ENCODE measurements at regions not wholly inside any gene's neighbourhood (a gene's known extent, or its start where the extent isn't known, plus 50 kb on each side); places are given as distances from the start of the nearest gene placed in this dataset.

- Mint-ChIP-seq H3K4me1 (ENCODE audit: low read depth) (peaks cover 1% of the 10 kb centered on the region), H3K27ac (no peak overlapping the region), H3K9me3 (peaks cover 27% of the 10 kb centered on the region), H3K4me3 (no peak overlapping the region), H3K27me3 (ENCODE audit: low read depth) (peaks cover 3% of the 10 kb centered on the region), H3K36me3 (ENCODE audit: low read depth) (peaks cover 23% of the 10 kb centered on the region)
These were observed 170.4 kb downstream of the PTPRC start for GRCh38 chr1:198809247-198809646.

GRCh38 chr1:198811449-198811848 lies 172.6 kb downstream of the PTPRC start:
- H3K4me3 Mint-ChIP-seq, result no peak overlapping the region
- H3K36me3 Mint-ChIP-seq (ENCODE audit: low read depth), result peaks cover 24% of the 10 kb centered on the region
- no peak overlapping the region for H3K27ac Mint-ChIP-seq
- H3K9me3 Mint-ChIP-seq, result peaks cover 36% of the 10 kb centered on the region
- no peaks in the 10 kb centered on the region for H3K4me1 Mint-ChIP-seq (ENCODE audit: low read depth)
- no peaks in the 10 kb centered on the region for H3K27me3 Mint-ChIP-seq (ENCODE audit: low read depth)

GRCh38 chr1:198823626-198824025 lies 184.8 kb downstream of the PTPRC start:
- no peaks in the 10 kb centered on the region for H3K27me3 Mint-ChIP-seq (ENCODE audit: low read depth)
- H3K27ac Mint-ChIP-seq, result no peak overlapping the region
- H3K9me3 Mint-ChIP-seq, result no peaks in the 10 kb centered on the region
- H3K36me3 Mint-ChIP-seq (ENCODE audit: low read depth), result peaks cover 5% of the 10 kb centered on the region
- H3K4me3 Mint-ChIP-seq, result no peak overlapping the region
- H3K4me1 Mint-ChIP-seq (ENCODE audit: low read depth), result peaks cover 2% of the 10 kb centered on the region

DNA sequence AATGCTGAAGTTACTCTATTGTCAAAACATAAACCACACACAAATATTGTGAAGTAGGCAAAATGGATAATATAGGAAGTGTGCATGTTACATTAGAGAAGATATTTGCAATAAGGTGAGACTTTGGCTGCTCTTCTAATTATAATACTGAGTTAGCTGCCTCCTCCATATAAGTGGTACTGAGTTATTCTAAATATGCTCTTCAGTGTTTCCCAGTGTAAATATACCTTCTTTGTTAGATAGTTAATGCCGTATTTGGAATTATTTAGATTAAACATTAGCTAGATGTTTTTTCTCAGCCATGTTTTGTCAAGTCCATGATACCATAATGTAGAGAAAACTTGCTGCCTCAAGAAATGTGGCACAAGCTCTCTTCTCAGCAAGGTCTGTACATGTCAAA lies 186.4 kb downstream of the PTPRC start:
- Mint-ChIP-seq H3K9me3 (no peaks in the 10 kb centered on the region), H3K4me1 (ENCODE audit: low read depth) (peaks cover 7% of the 10 kb centered on the region), H3K4me3 (no peak overlapping the region), H3K27ac (no peak overlapping the region), H3K27me3 (ENCODE audit: low read depth) (no peaks in the 10 kb centered on the region), H3K36me3 (ENCODE audit: low read depth) (peaks cover 3% of the 10 kb centered on the region)

GRCh38 chr1:198829356-198829755 lies 190.5 kb downstream of the PTPRC start:
- Mint-ChIP-seq H3K27me3 (ENCODE audit: low read depth) (no peaks in the 10 kb centered on the region), H3K4me1 (ENCODE audit: low read depth) (peaks cover 12% of the 10 kb centered on the region), H3K9me3 (no peaks in the 10 kb centered on the region), H3K27ac (no peak overlapping the region), H3K36me3 (ENCODE audit: low read depth) (peaks cover 7% of the 10 kb centered on the region), H3K4me3 (no peak overlapping the region)

DNA sequence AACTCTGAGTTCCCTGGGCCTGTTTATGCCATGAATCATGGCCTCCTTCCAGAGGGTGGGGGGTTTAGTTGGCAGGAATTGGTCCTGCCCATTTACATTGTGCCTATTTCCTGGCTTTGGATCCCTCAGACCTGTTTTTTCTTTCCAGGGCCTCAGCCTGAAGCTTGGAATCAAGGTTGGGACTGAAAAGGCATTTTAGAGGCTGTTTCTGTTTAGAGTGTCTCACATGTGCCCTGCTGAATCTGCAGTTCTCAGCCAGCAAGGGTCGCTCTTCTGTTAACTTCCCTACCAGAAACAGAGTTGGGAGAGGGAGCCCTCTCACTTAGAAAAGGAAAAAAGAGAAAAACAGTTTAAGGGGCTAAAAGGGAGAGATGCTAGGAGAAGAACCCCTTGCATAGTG lies 191.1 kb downstream of the PTPRC start:
- H3K27ac Mint-ChIP-seq, result no peak overlapping the region
- no peaks in the 10 kb centered on the region for H3K9me3 Mint-ChIP-seq
- no peak overlapping the region for H3K4me3 Mint-ChIP-seq
- no peaks in the 10 kb centered on the region for H3K27me3 Mint-ChIP-seq (ENCODE audit: low read depth)
- peaks cover 11% of the 10 kb centered on the region for H3K36me3 Mint-ChIP-seq (ENCODE audit: low read depth)
- H3K4me1 Mint-ChIP-seq (ENCODE audit: low read depth), result peaks cover 12% of the 10 kb centered on the region

DNA sequence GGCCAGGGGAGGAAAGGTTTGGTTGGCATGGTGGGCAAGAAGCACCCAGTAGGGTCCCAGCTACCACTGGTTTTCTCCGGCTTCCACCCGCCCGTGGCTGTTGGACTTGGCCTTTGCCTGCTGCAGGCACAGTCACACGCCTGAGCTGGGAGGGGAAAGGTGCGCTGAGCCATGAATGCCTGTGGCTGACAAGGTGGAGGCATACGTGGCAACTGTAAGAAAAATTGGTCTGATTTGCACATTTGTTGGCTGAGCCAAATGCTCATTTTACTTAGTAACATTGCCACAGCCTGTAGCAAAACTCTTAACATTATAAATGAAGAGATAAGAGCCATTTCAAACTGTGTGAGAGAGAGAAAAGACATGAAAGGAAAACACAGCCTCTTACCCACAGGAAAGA lies 191.6 kb downstream of the PTPRC start:
- Mint-ChIP-seq H3K27me3 (ENCODE audit: low read depth) (no peaks in the 10 kb centered on the region), H3K4me3 (no peak overlapping the region)

DNA sequence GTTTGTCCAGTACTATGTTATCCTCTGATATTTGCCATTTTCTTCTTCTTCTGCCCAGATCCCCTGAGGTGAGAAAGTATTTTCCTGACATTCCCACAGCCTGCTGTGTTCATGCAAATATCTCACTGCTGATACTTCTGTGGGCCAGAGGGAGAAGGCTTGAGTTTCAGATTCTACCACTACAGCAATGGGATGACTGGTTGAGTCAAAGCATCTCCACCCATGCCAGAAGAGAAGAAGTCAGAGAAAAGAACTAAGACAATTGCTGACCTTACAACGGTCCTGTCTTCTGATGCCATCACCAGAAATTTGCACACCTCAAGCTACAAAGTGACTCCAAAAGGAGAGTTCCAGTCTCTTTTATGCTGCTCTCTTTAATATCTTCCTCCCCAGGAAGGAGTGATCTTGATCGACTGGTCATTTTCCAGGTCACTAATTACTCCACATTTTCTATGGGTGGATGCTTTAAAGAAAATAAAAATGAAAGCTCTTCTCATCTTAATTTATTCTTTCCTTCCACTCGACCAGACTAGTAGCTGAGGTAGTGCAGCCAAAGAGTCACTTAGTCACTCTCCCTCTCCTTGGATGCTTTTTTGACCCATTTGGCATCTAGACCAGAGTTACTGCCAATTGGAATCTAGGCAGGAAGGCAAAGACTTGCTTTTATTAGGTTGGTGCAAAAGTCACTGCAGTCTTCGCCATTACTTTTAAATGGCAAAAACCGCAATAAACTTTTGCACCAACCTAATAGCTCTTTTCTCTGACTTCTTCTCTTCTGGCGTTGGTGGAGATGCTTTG lies 195.1 kb downstream of the PTPRC start:
- Mint-ChIP-seq H3K4me3 (no peak overlapping the region), H3K9me3 (no peaks in the 10 kb centered on the region), H3K27me3 (ENCODE audit: low read depth) (no peaks in the 10 kb centered on the region), H3K27ac (no peak overlapping the region), H3K4me1 (ENCODE audit: low read depth) (peaks cover 18% of the 10 kb centered on the region), H3K36me3 (ENCODE audit: low read depth) (peaks cover 17% of the 10 kb centered on the region)

More for the DNA sequence above, 191.6 kb downstream of the PTPRC start:
- Mint-ChIP-seq H3K9me3 (no peaks in the 10 kb centered on the region), H3K4me1 (ENCODE audit: low read depth) (peaks cover 12% of the 10 kb centered on the region), H3K36me3 (ENCODE audit: low read depth) (peaks cover 13% of the 10 kb centered on the region), H3K27ac (no peak overlapping the region)

- H3K4me3 Mint-ChIP-seq, result no peak overlapping the region
These were observed 198.6 kb downstream of the PTPRC start for GRCh38 chr1:198837278-198838021.

DNA sequence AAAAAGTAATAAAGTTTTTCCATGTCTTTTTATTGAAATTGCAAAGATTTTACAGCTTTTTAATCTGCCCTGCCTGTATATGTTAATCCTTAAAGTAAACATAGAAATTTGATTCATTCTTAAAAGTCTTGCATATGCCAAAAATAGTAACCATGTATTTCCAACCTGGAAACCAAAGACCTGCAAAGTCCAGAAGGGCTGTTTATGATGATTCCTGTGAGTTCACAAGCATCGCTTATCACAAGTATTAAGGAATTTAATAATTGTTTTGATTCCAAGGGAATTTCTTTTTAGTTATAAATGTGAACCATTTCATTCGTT lies 199.1 kb downstream of the PTPRC start:
- H3K27me3 Mint-ChIP-seq (ENCODE audit: low read depth), result no peaks in the 10 kb centered on the region
- no peaks in the 10 kb centered on the region for H3K9me3 Mint-ChIP-seq

More at GRCh38 chr1:198837278-198838021, 198.6 kb downstream of the PTPRC start:
- Mint-ChIP-seq H3K9me3 (no peaks in the 10 kb centered on the region), H3K27ac (no peak overlapping the region), H3K36me3 (ENCODE audit: low read depth) (peaks cover 33% of the 10 kb centered on the region), H3K4me1 (ENCODE audit: low read depth) (peaks cover 8% of the 10 kb centered on the region), H3K27me3 (ENCODE audit: low read depth) (no peaks in the 10 kb centered on the region)

GRCh38 chr1:198841477-198841876 lies 202.6 kb downstream of the PTPRC start:
- Mint-ChIP-seq H3K9me3 (no peaks in the 10 kb centered on the region), H3K27ac (no peak overlapping the region), H3K36me3 (ENCODE audit: low read depth) (peaks cover 41% of the 10 kb centered on the region), H3K27me3 (ENCODE audit: low read depth) (no peaks in the 10 kb centered on the region), H3K4me3 (no peak overlapping the region), H3K4me1 (ENCODE audit: low read depth) (peaks cover 8% of the 10 kb centered on the region)

More for the DNA sequence above, 199.1 kb downstream of the PTPRC start:
- H3K36me3 Mint-ChIP-seq (ENCODE audit: low read depth), result peaks cover 39% of the 10 kb centered on the region
- no peak overlapping the region for H3K4me3 Mint-ChIP-seq
- no peak overlapping the region for H3K27ac Mint-ChIP-seq
- peaks cover 8% of the 10 kb centered on the region for H3K4me1 Mint-ChIP-seq (ENCODE audit: low read depth)

- Mint-ChIP-seq H3K9me3 (no peaks in the 10 kb centered on the region), H3K4me1 (ENCODE audit: low read depth) (peaks cover 6% of the 10 kb centered on the region), H3K27me3 (ENCODE audit: low read depth) (no peaks in the 10 kb centered on the region), H3K4me3 (no peak overlapping the region), H3K36me3 (ENCODE audit: low read depth) (peaks cover 50% of the 10 kb centered on the region), H3K27ac (no peak overlapping the region)
These were observed 203.8 kb downstream of the PTPRC start for GRCh38 chr1:198842686-198843085.

DNA sequence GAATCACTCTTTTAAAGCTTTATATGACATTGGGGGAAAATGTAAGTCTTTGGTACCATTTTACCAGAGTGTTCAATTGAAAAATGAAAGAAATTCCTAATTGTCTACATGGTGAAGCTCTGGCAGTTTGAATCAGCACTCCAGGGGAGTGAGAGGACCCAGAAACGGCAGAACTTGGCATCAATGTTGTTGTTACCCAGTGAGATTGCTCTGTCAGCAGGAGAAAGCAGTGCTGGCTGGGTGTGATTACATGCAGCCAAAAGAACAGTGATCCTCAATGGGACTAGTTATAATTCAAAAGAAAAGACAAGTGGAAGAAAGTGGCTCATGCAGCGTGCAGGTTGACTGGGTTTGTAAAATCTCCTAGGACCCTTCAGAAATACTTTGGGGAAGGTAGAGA lies 206.4 kb downstream of the PTPRC start:
- Mint-ChIP-seq H3K36me3 (ENCODE audit: low read depth) (peaks cover 58% of the 10 kb centered on the region), H3K9me3 (peaks cover 4% of the 10 kb centered on the region), H3K4me1 (ENCODE audit: low read depth) (peaks cover 6% of the 10 kb centered on the region), H3K27me3 (ENCODE audit: low read depth) (no peaks in the 10 kb centered on the region), H3K4me3 (no peak overlapping the region), H3K27ac (no peak overlapping the region)

DNA sequence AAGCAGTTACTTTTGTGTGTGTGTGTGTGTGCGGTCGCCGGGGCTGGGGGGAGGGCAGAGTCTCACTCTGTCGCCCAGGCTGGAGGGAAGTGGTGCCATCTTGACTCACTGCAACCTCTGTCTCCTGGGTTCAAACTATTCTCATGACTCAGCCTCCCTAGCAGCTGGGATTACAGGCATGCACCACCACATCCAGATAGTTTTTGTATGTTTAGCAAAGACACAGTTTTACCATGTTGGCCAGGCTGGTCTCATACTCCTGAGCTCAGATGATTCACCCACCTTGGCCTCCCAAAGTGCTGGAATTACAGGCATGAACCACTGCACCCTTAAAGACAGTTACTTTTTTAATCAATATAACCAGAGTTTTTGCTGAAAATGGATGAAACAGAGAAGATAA lies 207.0 kb downstream of the PTPRC start:
- Mint-ChIP-seq H3K4me1 (ENCODE audit: low read depth) (peaks cover 6% of the 10 kb centered on the region), H3K27ac (no peak overlapping the region), H3K9me3 (peaks cover 4% of the 10 kb centered on the region), H3K4me3 (no peak overlapping the region), H3K27me3 (ENCODE audit: low read depth) (no peaks in the 10 kb centered on the region), H3K36me3 (ENCODE audit: low read depth) (peaks cover 57% of the 10 kb centered on the region)

DNA sequence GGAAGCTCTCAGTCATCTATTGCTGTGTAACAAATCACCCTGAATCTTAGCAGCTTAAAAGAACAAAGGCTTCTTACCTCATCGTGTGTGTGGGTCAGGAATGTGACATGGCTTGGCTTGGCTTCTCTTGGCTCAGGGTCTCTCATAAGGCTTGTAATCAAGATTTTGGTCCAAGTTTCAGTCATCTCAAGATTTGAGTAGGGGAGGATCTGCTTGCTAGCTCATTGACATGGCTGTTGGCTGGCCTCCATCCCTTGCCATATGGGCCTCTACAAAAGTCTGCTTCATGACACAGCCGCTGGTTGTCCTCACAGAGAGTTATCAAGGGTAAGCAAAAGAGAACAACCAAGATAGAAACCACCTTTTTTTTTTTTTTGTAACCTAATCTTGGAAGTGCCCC lies 207.7 kb downstream of the PTPRC start:
- Mint-ChIP-seq H3K4me3 (no peak overlapping the region), H3K27me3 (ENCODE audit: low read depth) (no peaks in the 10 kb centered on the region), H3K9me3 (peaks cover 4% of the 10 kb centered on the region), H3K36me3 (ENCODE audit: low read depth) (peaks cover 56% of the 10 kb centered on the region), H3K4me1 (ENCODE audit: low read depth) (peaks cover 3% of the 10 kb centered on the region), H3K27ac (no peak overlapping the region)
